Omental fat pad (tissue), 3 donors: ENCODE measurements at regions not wholly inside any gene's neighbourhood (a gene's known extent, or its start where the extent isn't known, plus 50 kb on each side); places are given as distances from the start of the nearest gene placed in this dataset.
A peak's percentile ranks its signal among the peaks of the same experiment; 100 is the strongest.

ENCODE experiments used
- ATAC-seq: fragments of 150-250 bp; one replicate; pipeline ENCODE4 v1.9.1; 2016; ENCODE audit warnings: mild to moderate bottlenecking, moderate library complexity; ENCODE audit not compliant: low FRiP score
- DNase-seq: peaks from one replicate; pipeline ENCODE4 v3.0.0-alpha.2; 2019; ENCODE audit warnings: low spot score
- TF ChIP-seq, protein P1 (sequence below), 3 donors: fragments of 450-650 bp; IDR thresholded peaks; one replicate each; pipeline ENCODE4 v1.5.1; 2016 to 2017; ENCODE audit warnings: antibody characterized with exemption in 3 of 3, mild to moderate bottlenecking in 3 of 3, moderate library complexity in 2 of 3

GRCh38 chr13:74765955-74766354, 631.8 kb upstream of the KLF12 start:
- DNase-seq (no peak), ATAC-seq (no peak)
- TF ChIP-seq, protein P1, sequence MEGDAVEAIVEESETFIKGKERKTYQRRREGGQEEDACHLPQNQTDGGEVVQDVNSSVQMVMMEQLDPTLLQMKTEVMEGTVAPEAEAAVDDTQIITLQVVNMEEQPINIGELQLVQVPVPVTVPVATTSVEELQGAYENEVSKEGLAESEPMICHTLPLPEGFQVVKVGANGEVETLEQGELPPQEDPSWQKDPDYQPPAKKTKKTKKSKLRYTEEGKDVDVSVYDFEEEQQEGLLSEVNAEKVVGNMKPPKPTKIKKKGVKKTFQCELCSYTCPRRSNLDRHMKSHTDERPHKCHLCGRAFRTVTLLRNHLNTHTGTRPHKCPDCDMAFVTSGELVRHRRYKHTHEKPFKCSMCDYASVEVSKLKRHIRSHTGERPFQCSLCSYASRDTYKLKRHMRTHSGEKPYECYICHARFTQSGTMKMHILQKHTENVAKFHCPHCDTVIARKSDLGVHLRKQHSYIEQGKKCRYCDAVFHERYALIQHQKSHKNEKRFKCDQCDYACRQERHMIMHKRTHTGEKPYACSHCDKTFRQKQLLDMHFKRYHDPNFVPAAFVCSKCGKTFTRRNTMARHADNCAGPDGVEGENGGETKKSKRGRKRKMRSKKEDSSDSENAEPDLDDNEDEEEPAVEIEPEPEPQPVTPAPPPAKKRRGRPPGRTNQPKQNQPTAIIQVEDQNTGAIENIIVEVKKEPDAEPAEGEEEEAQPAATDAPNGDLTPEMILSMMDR (IDR thresholded peaks at IDR 0.05), result no peak

DNA sequence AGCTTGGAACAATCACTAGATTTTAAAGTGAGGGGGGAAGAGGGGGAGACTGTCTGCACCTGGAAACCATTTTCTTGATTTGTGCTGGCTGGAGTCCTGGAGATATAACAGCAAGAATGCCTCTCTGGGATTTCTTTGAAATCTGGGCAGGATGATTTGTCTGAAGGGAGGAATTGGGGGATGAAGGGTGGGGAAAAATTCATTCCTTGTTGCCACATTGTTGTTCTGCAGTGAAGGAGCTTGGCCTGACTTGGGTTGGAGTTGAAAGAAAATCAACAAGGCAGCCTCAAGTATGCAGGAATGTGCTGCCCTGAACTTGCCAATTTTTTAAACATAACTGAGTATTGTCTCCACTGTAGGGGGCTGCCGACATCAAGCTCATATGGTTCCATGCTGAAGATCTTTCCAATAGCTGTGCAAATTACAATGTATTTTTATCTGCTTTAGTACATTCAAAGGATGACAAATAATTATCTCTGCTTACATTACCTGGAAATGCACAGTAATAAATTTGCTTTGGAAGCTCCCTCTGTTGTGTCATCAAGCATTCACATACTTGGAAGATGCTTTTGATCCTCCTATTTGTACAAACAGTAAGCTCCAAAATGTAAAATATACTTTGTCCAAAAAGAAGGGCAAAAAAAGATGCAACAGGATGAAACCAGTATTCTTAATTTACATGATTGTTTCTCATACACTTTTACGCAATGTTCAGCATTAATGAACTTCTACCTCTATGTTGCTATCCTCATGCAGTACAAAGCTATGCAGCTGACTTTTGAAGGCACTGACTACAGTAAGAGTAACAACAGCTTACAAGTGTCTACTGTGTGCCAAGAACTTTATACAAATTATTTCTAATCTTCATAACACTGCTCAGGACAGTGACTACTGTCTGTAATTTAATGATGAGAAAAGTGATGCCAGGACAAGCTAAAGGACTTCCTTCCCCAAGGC, 627.9 kb upstream of the KLF12 start:
- TF ChIP-seq, protein P1 (IDR thresholded peaks at IDR 0.05), result no peak
- ATAC-seq (peak; percentile 50), DNase-seq (no peak)

DNA sequence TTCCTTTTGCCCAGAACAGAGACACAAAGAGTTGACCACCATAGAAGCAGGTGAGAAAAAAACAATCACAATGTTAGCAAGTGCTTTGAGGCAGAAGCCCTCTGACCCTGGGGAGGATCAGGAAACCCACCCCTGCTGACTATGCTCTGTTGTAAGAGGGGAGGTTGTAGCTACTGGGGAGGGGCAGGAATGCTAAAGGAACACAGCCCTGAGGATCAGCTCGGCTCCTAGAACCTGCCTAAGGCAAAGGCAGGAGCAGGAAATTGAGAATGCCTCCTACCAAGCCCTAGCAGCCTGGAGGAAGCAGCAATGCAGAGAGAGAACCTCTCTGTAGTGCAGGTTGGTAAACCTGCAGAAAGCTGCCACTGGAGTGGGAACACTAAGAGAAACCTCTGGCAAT, 624.0 kb upstream of the KLF12 start:
- no peak for DNase-seq
- TF ChIP-seq, protein P1 (IDR thresholded peaks at IDR 0.05), result no peak
- no peak for ATAC-seq

- ATAC-seq, result no peak
- DNase-seq, result no peak
- TF ChIP-seq, protein P1 (IDR thresholded peaks at IDR 0.05), result no peak
Measured at GRCh38 chr13:74755065-74755464, 620.9 kb upstream of the KLF12 start.

DNA sequence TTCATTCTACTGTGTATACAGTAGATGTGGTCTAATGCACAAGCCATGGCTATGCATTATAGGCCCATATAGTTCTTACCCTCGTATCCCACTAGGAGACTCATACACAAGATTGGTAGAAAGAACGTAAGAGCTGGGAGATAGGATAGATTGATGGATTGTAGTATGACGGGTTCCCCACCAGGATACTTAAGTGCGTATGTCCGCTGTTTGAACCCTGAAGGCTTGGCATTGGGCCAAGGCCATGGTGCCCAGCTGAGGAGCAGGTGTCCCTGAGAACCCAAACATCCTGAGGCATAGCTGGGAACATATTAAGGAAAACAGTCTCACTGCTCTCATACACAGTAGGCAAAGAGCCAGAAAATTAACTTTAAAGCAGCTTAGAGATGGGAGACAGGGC, 617.5 kb upstream of the KLF12 start:
- no peak for DNase-seq
- TF ChIP-seq, protein P1 (IDR thresholded peaks at IDR 0.05), result no peak
- no peak for ATAC-seq

DNA sequence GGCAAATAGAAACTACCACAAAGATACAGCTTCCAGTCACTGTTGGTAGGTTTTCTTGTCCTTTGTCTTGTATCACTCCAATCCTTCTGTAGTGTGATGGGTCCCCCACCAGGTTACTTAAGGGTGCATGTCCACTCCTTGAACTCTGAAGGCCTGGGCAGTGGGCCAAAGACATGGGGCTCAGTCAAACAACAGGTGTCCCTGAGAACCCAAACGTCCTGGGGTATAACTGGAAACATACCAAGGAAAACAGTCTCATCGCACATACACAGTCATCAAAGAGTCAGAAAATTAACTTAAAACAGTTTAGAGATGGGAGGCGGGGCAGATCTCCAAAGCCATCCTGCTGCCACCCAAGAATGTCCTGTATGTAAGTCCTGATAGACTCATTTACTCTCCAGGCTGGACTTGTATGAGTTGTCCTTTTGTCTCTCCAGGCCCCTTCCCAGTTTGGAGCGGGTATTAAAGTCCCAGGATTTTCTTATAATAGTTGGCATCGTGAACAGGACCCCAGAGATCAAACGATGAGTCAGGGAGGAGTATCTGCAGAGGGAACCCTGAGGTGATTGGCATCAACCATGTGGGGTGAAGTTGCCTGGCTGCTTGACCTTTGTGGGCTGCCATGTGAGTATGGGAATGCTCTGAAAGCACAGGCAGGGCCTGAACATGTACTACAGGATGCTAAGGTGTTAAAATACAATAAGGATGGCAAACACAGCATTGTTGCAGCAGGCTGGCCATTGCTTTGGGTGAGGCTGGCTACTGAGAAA, 613.2 kb upstream of the KLF12 start:
- TF ChIP-seq, protein P1 (IDR thresholded peaks at IDR 0.05), result no peak
- no peak for DNase-seq
- no peak for ATAC-seq
